ENCODE measurements at regions not wholly inside any gene's neighbourhood (a gene's known extent, or its start where the extent isn't known, plus 50 kb on each side); places are given as distances from the start of the nearest gene placed in this dataset.

GRCh38 chr4:178823673-178824295 is 1381.5 kb upstream of the AGA start:
- TF ChIP-seq CTCF (conservative IDR thresholded peaks at IDR 0.05) (no peak), ZFX (IDR thresholded peaks at IDR 0.05) (no peak)

Data from C4-2B (cell line).